IPS DF 4.7 (cell line): ENCODE measurements at regions not wholly inside any gene's neighbourhood (a gene's known extent, or its start where the extent isn't known, plus 50 kb on each side); places are given as distances from the start of the nearest gene placed in this dataset.
A peak's percentile ranks its signal among the peaks of the same experiment; 100 is the strongest.

Experiments
- DNase-seq: peaks from one replicate; pipeline ENCODE4 v3.0.0-alpha.2; 2013; ENCODE audit warnings: low spot score; ENCODE audit errors: extremely low read depth

- DNase-seq = no peak
Observed at GRCh38 chr5:167489202-167489601, 802.2 kb upstream of the WWC1 start.

- no peak for DNase-seq
Observed at GRCh38 chr5:167503926-167504720, 787.3 kb upstream of the WWC1 start.

GRCh38 chr5:167507463-167508233 is 783.8 kb upstream of the WWC1 start:
- no peak for DNase-seq

GRCh38 chr5:167509076-167509475 is 782.4 kb upstream of the WWC1 start:
- DNase-seq = no peak

- DNase-seq = peak; percentile 53
Observed at GRCh38 chr5:167511276-167511675, 780.2 kb upstream of the WWC1 start.

- DNase-seq = no peak
Observed at GRCh38 chr5:167512111-167512510, 779.3 kb upstream of the WWC1 start.

GRCh38 chr5:167513381-167513780 is 778.1 kb upstream of the WWC1 start:
- DNase-seq = no peak

GRCh38 chr5:167514461-167514860 is 777.0 kb upstream of the WWC1 start:
- DNase-seq = no peak

- DNase-seq = no peak
Observed at GRCh38 chr5:167525004-167525403, 766.4 kb upstream of the WWC1 start.

- no peak for DNase-seq
Observed at GRCh38 chr5:167528651-167529050, 762.8 kb upstream of the WWC1 start.

GRCh38 chr5:167530548-167530947 is 760.9 kb upstream of the WWC1 start:
- no peak for DNase-seq

GRCh38 chr5:167533814-167534795 is 757.3 kb upstream of the WWC1 start:
- DNase-seq = no peak

- DNase-seq = no peak
Observed at GRCh38 chr5:167539747-167540146, 751.7 kb upstream of the WWC1 start.

- DNase-seq = no peak
Observed at GRCh38 chr5:167546270-167546669, 745.2 kb upstream of the WWC1 start.

GRCh38 chr5:167552356-167552755 is 739.1 kb upstream of the WWC1 start:
- no peak for DNase-seq

- no peak for DNase-seq
Observed at GRCh38 chr5:167553511-167553910, 737.9 kb upstream of the WWC1 start.

- DNase-seq = no peak
Observed at GRCh38 chr5:167554564-167555290, 736.7 kb upstream of the WWC1 start.

- no peak for DNase-seq
Observed at GRCh38 chr5:167555565-167556166, 735.8 kb upstream of the WWC1 start.

- DNase-seq = no peak
Observed at GRCh38 chr5:167557359-167557758, 734.1 kb upstream of the WWC1 start.

- no peak for DNase-seq
Observed at GRCh38 chr5:167561796-167562195, 729.6 kb upstream of the WWC1 start.
